Kidney capillary endothelial cell (primary cell): ENCODE measurements at regions not wholly inside any gene's neighbourhood (a gene's known extent, or its start where the extent isn't known, plus 50 kb on each side); places are given as distances from the start of the nearest gene placed in this dataset.

Experiments used
- DNase-seq: peaks from one replicate; pipeline ENCODE4 v3.0.0-alpha.2; 2018; ENCODE audit warnings: low spot score

- no peak for DNase-seq
Observed at GRCh38 chr9:135219676-135220600, 132.5 kb downstream of the OLFM1 start.

GRCh38 chr9:135220601-135221575 is 133.4 kb downstream of the OLFM1 start:
- no peak for DNase-seq

- DNase-seq: no peak
Observed at GRCh38 chr9:135221576-135221950, 134.1 kb downstream of the OLFM1 start.

GRCh38 chr9:135221951-135222631 is 134.6 kb downstream of the OLFM1 start:
- no peak for DNase-seq

GRCh38 chr9:135222881-135223760 is 135.7 kb downstream of the OLFM1 start:
- DNase-seq: no peak

GRCh38 chr9:135223831-135224230 is 136.4 kb downstream of the OLFM1 start:
- DNase-seq: no peak

- DNase-seq: no peak
Observed at GRCh38 chr9:135224286-135224877, 136.9 kb downstream of the OLFM1 start.

- no peak for DNase-seq
Observed at GRCh38 chr9:135224921-135225541, 137.6 kb downstream of the OLFM1 start.

GRCh38 chr9:135225619-135226228 is 138.3 kb downstream of the OLFM1 start:
- no peak for DNase-seq

GRCh38 chr9:135226369-135227050 is 139.0 kb downstream of the OLFM1 start:
- no peak for DNase-seq

- no peak for DNase-seq
Observed at GRCh38 chr9:135227641-135228251, 140.3 kb downstream of the OLFM1 start.

- DNase-seq: no peak
Observed at GRCh38 chr9:135228345-135228982, 141.0 kb downstream of the OLFM1 start.

- no peak for DNase-seq
Observed at GRCh38 chr9:135228983-135229625, 141.6 kb downstream of the OLFM1 start.

- DNase-seq: no peak
Observed at GRCh38 chr9:135229701-135230385, 142.4 kb downstream of the OLFM1 start.

GRCh38 chr9:135230386-135230765 is 142.9 kb downstream of the OLFM1 start:
- DNase-seq: no peak

GRCh38 chr9:135230817-135231520 is 143.5 kb downstream of the OLFM1 start:
- DNase-seq: no peak
